ENCODE measurements at regions not wholly inside any gene's neighbourhood (a gene's known extent, or its start where the extent isn't known, plus 50 kb on each side); places are given as distances from the start of the nearest gene placed in this dataset.

DNA sequence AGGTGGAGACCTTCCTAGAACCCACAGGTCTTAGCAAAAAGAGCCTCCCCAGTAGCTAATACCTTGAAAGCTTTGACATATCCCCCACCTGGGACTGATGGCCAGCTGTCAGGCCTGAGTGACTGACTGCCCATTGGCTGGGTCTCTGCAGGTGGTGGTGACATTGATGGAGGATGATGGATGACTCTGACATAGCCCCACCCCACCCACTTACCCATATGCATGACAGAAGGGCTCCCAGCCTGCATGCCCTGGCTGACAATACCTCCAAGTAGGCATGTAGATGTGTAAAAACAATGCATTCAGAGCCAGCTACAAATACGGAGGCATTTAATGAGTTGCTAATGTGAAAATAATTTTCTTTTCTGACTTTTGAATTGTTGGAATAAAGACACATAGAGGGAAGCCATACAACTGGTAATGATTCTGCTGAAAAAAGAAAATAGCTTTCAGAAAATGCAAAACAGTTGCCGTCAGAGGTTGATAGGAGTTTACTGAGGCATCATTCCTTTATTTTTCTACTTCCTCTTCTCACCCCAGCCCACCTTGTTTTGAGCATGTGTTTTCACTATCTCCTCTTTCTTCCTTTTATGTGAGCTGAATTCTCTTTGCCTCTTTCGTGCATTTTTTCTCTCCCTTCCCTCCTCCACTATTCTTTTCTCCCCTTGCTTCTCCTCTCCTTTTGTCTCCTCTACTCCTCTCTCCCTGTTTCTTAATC is 70.6 kb downstream of the OLIG3 start:
- TF ChIP-seq, protein P1, sequence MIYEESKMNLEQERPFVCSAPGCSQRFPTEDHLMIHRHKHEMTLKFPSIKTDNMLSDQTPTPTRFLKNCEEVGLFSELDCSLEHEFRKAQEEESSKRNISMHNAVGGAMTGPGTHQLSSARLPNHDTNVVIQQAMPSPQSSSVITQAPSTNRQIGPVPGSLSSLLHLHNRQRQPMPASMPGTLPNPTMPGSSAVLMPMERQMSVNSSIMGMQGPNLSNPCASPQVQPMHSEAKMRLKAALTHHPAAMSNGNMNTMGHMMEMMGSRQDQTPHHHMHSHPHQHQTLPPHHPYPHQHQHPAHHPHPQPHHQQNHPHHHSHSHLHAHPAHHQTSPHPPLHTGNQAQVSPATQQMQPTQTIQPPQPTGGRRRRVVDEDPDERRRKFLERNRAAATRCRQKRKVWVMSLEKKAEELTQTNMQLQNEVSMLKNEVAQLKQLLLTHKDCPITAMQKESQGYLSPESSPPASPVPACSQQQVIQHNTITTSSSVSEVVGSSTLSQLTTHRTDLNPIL (CRISPR knock-in tag; IDR thresholded peaks at IDR 0.05; ENCODE audit: low read depth): no peak
- no peak for TF ChIP-seq OSR1 (CRISPR knock-in tag; IDR thresholded peaks at IDR 0.05)
- TF ChIP-seq, protein P2, sequence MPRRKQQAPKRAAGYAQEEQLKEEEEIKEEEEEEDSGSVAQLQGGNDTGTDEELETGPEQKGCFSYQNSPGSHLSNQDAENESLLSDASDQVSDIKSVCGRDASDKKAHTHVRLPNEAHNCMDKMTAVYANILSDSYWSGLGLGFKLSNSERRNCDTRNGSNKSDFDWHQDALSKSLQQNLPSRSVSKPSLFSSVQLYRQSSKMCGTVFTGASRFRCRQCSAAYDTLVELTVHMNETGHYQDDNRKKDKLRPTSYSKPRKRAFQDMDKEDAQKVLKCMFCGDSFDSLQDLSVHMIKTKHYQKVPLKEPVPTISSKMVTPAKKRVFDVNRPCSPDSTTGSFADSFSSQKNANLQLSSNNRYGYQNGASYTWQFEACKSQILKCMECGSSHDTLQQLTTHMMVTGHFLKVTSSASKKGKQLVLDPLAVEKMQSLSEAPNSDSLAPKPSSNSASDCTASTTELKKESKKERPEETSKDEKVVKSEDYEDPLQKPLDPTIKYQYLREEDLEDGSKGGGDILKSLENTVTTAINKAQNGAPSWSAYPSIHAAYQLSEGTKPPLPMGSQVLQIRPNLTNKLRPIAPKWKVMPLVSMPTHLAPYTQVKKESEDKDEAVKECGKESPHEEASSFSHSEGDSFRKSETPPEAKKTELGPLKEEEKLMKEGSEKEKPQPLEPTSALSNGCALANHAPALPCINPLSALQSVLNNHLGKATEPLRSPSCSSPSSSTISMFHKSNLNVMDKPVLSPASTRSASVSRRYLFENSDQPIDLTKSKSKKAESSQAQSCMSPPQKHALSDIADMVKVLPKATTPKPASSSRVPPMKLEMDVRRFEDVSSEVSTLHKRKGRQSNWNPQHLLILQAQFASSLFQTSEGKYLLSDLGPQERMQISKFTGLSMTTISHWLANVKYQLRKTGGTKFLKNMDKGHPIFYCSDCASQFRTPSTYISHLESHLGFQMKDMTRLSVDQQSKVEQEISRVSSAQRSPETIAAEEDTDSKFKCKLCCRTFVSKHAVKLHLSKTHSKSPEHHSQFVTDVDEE (CRISPR knock-in tag; IDR thresholded peaks at IDR 0.05): no peak
- no peak for TF ChIP-seq RARB (CRISPR knock-in tag; IDR thresholded peaks at IDR 0.05)
- no peak for TF ChIP-seq ZC3H10 (CRISPR knock-in tag; IDR thresholded peaks at IDR 0.05)
- no peak for TF ChIP-seq TCF4 (CRISPR knock-in tag; IDR thresholded peaks at IDR 0.05; ENCODE audit: borderline replicate concordance)
- TF ChIP-seq ZNF565 (CRISPR knock-in tag; conservative IDR thresholded peaks at IDR 0.05; ENCODE audit: low read depth): no peak
- no peak for TF ChIP-seq CSDC2 (CRISPR knock-in tag; IDR thresholded peaks at IDR 0.05)
- TF ChIP-seq, protein P3, sequence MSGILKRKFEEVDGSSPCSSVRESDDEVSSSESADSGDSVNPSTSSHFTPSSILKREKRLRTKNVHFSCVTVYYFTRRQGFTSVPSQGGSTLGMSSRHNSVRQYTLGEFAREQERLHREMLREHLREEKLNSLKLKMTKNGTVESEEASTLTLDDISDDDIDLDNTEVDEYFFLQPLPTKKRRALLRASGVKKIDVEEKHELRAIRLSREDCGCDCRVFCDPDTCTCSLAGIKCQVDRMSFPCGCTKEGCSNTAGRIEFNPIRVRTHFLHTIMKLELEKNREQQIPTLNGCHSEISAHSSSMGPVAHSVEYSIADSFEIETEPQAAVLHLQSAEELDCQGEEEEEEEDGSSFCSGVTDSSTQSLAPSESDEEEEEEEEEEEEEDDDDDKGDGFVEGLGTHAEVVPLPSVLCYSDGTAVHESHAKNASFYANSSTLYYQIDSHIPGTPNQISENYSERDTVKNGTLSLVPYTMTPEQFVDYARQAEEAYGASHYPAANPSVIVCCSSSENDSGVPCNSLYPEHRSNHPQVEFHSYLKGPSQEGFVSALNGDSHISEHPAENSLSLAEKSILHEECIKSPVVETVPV (CRISPR knock-in tag; IDR thresholded peaks at IDR 0.05): no peak
- TF ChIP-seq ISL1 (CRISPR knock-in tag; IDR thresholded peaks at IDR 0.05): no peak
- no peak for TF ChIP-seq POU6F1 (CRISPR knock-in tag; IDR thresholded peaks at IDR 0.05; ENCODE audit: borderline replicate concordance, low read depth)
- ATAC-seq: no peak

- TF ChIP-seq RARB (CRISPR knock-in tag; IDR thresholded peaks at IDR 0.05) (no peak), BACH2 (CRISPR knock-in tag; IDR thresholded peaks at IDR 0.05; ENCODE audit: borderline replicate concordance) (no peak), SNAI2 (CRISPR knock-in tag; IDR thresholded peaks at IDR 0.05) (no peak), TOX (CRISPR knock-in tag; IDR thresholded peaks at IDR 0.05; ENCODE audit: borderline replicate concordance) (no peak)
- TF ChIP-seq, protein P2 (CRISPR knock-in tag; IDR thresholded peaks at IDR 0.05): no peak
- ATAC-seq: no peak
Observed at GRCh38 chr6:137417396-137417795, 76.8 kb downstream of the OLIG3 start.

- TF ChIP-seq PPARA (CRISPR knock-in tag; IDR thresholded peaks at IDR 0.05; ENCODE audit: borderline replicate concordance) (no peak), ESRRG (CRISPR knock-in tag; IDR thresholded peaks at IDR 0.05) (no peak)
Observed at GRCh38 chr6:137416376-137417109, 77.7 kb downstream of the OLIG3 start.

GRCh38 chr6:137415834-137416190 is 78.4 kb downstream of the OLIG3 start:
- ATAC-seq: no peak
- TF ChIP-seq ZC3H10 (CRISPR knock-in tag; IDR thresholded peaks at IDR 0.05) (no peak), PATZ1 (CRISPR knock-in tag; IDR thresholded peaks at IDR 0.05; ENCODE audit: borderline replicate concordance) (no peak), SNAI2 (CRISPR knock-in tag; IDR thresholded peaks at IDR 0.05) (no peak), ZNF8 (CRISPR knock-in tag; IDR thresholded peaks at IDR 0.05) (no peak), RARB (CRISPR knock-in tag; IDR thresholded peaks at IDR 0.05) (no peak)
- TF ChIP-seq, protein P1 (CRISPR knock-in tag; IDR thresholded peaks at IDR 0.05; ENCODE audit: low read depth): no peak

More at GRCh38 chr6:137416376-137417109, 77.7 kb downstream of the OLIG3 start:
- no peak for ATAC-seq

All from SK-N-SH treated with all-trans-retinoic acid at 6 μM for 48 hours (cell line).